GM23338 (cell line): ENCODE measurements at regions not wholly inside any gene's neighbourhood (a gene's known extent, or its start where the extent isn't known, plus 50 kb on each side); places are given as distances from the start of the nearest gene placed in this dataset.

Experiments used
- ATAC-seq: fragments of 200-7000 bp; cut with Tn5 transposase; 3 replicates; pipeline ENCODE4 v1.9.1; 2020
- DNase-seq: peaks from one replicate; pipeline ENCODE4 v3.0.0-alpha.2; 2015; ENCODE audit warnings: low spot score
- H2AFZ ChIP-seq: fragments of 200-600 bp; sonication (generic); 2 replicates; pipeline ENCODE4 v1.8.0; 2016; ENCODE audit warnings: antibody characterized with exemption, mild to moderate bottlenecking, moderate library complexity
- H3F3A ChIP-seq: fragments of 200-600 bp; sonication (generic); replicated peaks from 2 replicates; pipeline ENCODE4 v1.8.0; 2017; ENCODE audit warnings: antibody characterized with exemption, mixed run types, low read depth
- H3K27ac ChIP-seq: fragments of 200-600 bp; sonication (generic); 2 replicates; pipeline ENCODE4 v1.6.1; 2016; ENCODE audit warnings: low read depth
- H3K27me3 ChIP-seq: fragments of 200-600 bp; sonication (generic); 2 replicates; pipeline ENCODE4 v1.8.0; 2016; ENCODE audit warnings: mild to moderate bottlenecking, mixed run types, moderate library complexity; ENCODE audit not compliant: insufficient read depth
- H3K36me3 ChIP-seq: fragments of 200-600 bp; sonication (generic); 2 replicates; pipeline ENCODE4 v1.8.0; 2016; ENCODE audit warnings: mild to moderate bottlenecking; ENCODE audit not compliant: insufficient read depth
- H3K4me1 ChIP-seq: fragments of 200-600 bp; sonication (generic); 2 replicates; pipeline ENCODE4 v1.8.0; 2016; ENCODE audit warnings: mild to moderate bottlenecking, moderate library complexity; ENCODE audit not compliant: insufficient read depth
- H3K4me2 ChIP-seq: fragments of 200-600 bp; sonication (generic); 2 replicates; pipeline ENCODE4 v1.7.1; 2017; ENCODE audit warnings: mixed run types
- H3K4me3 ChIP-seq: fragments of 200-600 bp; sonication (generic); 2 replicates; pipeline ENCODE4 v1.6.1; 2016; ENCODE audit warnings: mixed run types
- H3K79me2 ChIP-seq: fragments of 200-600 bp; sonication (generic); replicated peaks from 2 replicates; pipeline ENCODE4 v1.8.0; 2017; ENCODE audit warnings: mild to moderate bottlenecking; ENCODE audit not compliant: insufficient read depth
- H3K9me2 ChIP-seq: fragments of 200-600 bp; sonication (generic); 2 replicates; pipeline ENCODE4 v1.8.0; 2017; ENCODE audit not compliant: insufficient read depth
- H4K20me1 ChIP-seq: fragments of 200-600 bp; sonication (generic); replicated peaks from 2 replicates; pipeline ENCODE4 v1.8.0; 2017; ENCODE audit warnings: mild to moderate bottlenecking; ENCODE audit not compliant: insufficient read depth
- H3K27ac Mint-ChIP-seq: 2 replicates; pipeline ENCODE4 v1.8.0; 2020; ENCODE audit warnings: inconsistent platforms, mild to moderate bottlenecking, moderate library complexity, mixed read lengths
- H3K27me3 Mint-ChIP-seq: 3 replicates; pipeline ENCODE4 v1.8.0; 2022; ENCODE audit warnings: low read depth, mild to moderate bottlenecking, moderate library complexity, mixed read lengths, inconsistent platforms; ENCODE audit not compliant: insufficient read depth, poor library complexity
- H3K36me3 Mint-ChIP-seq: 3 replicates; pipeline ENCODE4 v1.8.0; 2021; ENCODE audit warnings: low read depth, mild to moderate bottlenecking, inconsistent platforms, moderate library complexity, mixed read lengths
- H3K4me1 Mint-ChIP-seq: 3 replicates; pipeline ENCODE4 v1.8.0; 2020; ENCODE audit warnings: mild to moderate bottlenecking, inconsistent platforms, mixed read lengths
- H3K4me3 Mint-ChIP-seq: 3 replicates; pipeline ENCODE4 v1.8.0; 2021; ENCODE audit warnings: moderate library complexity, mild to moderate bottlenecking, inconsistent platforms, mixed read lengths
- H3K9me3 Mint-ChIP-seq: 3 replicates; pipeline ENCODE4 v1.8.0; 2020; ENCODE audit warnings: moderate library complexity, mild to moderate bottlenecking, inconsistent platforms, mixed read lengths
- CREB1 ChIP-seq: fragments of 250-450 bp; sonication (Bioruptor Pico); IDR thresholded peaks from 2 replicates; pipeline ENCODE4 v1.5.0; 2020; ENCODE audit warnings: low read depth, mild to moderate bottlenecking, moderate library complexity
- CTCF ChIP-seq, 2 experiments: fragments of 200-600 bp in 1 of 2; sonication (generic) in 1 of 2; conservative IDR thresholded peaks; 2 replicates each; pipeline versions ENCODE4 v1.5.1 to v1.6.1; 2016 to 2017; ENCODE audit warnings: antibody characterized with exemption in 2 of 2, low read depth in 2 of 2, mild to moderate bottlenecking in 2 of 2, moderate library complexity in 1 of 2
- ETS1 ChIP-seq: IDR thresholded peaks from 2 replicates; pipeline ENCODE4 v1.6.1; 2016; ENCODE audit warnings: antibody characterized with exemption
- EZH2 ChIP-seq: fragments of 200-600 bp; sonication (generic); IDR thresholded peaks from one replicate; pipeline ENCODE4 v1.8.0; 2017; ENCODE audit warnings: antibody characterized with exemption, mild to moderate bottlenecking, low read depth; ENCODE audit not compliant: unreplicated experiment
- EZH2phosphoT487 ChIP-seq: fragments of 200-600 bp; sonication (generic); IDR thresholded peaks from one replicate; pipeline ENCODE4 v1.8.1; 2018; ENCODE audit warnings: antibody characterized with exemption; ENCODE audit not compliant: unreplicated experiment
- JUNB ChIP-seq: IDR thresholded peaks from one replicate; pipeline ENCODE4 v1.6.1; 2016; ENCODE audit warnings: antibody characterized with exemption; ENCODE audit not compliant: unreplicated experiment
- NANOG ChIP-seq: IDR thresholded peaks from 2 replicates; pipeline ENCODE4 v1.6.1; 2016; ENCODE audit warnings: antibody characterized with exemption, borderline replicate concordance
- POLR2AphosphoS5 ChIP-seq: IDR thresholded peaks from 2 replicates; pipeline ENCODE4 v1.6.1; 2016; ENCODE audit warnings: antibody characterized with exemption, low read depth
- REST ChIP-seq: IDR thresholded peaks from one replicate; pipeline ENCODE4 v1.6.1; 2018; ENCODE audit warnings: antibody characterized with exemption; ENCODE audit not compliant: unreplicated experiment
- STAT1 ChIP-seq: IDR thresholded peaks from one replicate; pipeline ENCODE4 v1.6.1; 2016; ENCODE audit warnings: antibody characterized with exemption; ENCODE audit not compliant: unreplicated experiment
- ZNF114 ChIP-seq: fragments of 250-450 bp; sonication (Bioruptor Pico); IDR thresholded peaks from 2 replicates; pipeline ENCODE4 v1.5.0; 2020; ENCODE audit warnings: mild to moderate bottlenecking, moderate library complexity
- ZNF331 ChIP-seq: fragments of 250-450 bp; sonication (Bioruptor Pico); IDR thresholded peaks from 2 replicates; pipeline ENCODE4 v1.5.0; 2020; ENCODE audit warnings: low read depth, mild to moderate bottlenecking, moderate library complexity
- ZNF462 ChIP-seq: fragments of 250-450 bp; sonication (Bioruptor Pico); IDR thresholded peaks from 2 replicates; pipeline ENCODE4 v1.5.0; 2020; ENCODE audit warnings: mild to moderate bottlenecking, moderate library complexity

- H3K27ac ChIP-seq: no peak overlapping the region
These were observed 318.4 kb upstream of the ATP2B1 start for GRCh38 chr12:90027041-90027440.

More at GRCh38 chr12:90027041-90027440, 318.4 kb upstream of the ATP2B1 start:
- no peaks in the 10 kb centered on the region for H3K4me1 Mint-ChIP-seq
- H3K4me2 ChIP-seq: no peak overlapping the region
- H3K36me3 Mint-ChIP-seq: no peaks in the 10 kb centered on the region
- no peak overlapping the region for H3K4me3 ChIP-seq
- no peak overlapping the region for H2AFZ ChIP-seq
- no peaks in the 10 kb centered on the region for H4K20me1 ChIP-seq
- H3K36me3 ChIP-seq: no peaks in the 10 kb centered on the region
- no peak overlapping the region for H3K27ac Mint-ChIP-seq
- H3K27me3 Mint-ChIP-seq: peaks cover 3% of the 10 kb centered on the region
- DNase-seq (no peak), ATAC-seq (no peak)
- H3K79me2 ChIP-seq: no peaks in the 10 kb centered on the region
- H3K9me2 ChIP-seq: no peaks in the 10 kb centered on the region
- no peaks in the 10 kb centered on the region for H3K9me3 Mint-ChIP-seq
- H3K27me3 ChIP-seq: no peaks in the 10 kb centered on the region
- no peak overlapping the region for H3K4me3 Mint-ChIP-seq
- H3F3A ChIP-seq: no peaks in the 10 kb centered on the region
- H3K4me1 ChIP-seq: no peaks in the 10 kb centered on the region
- no peak for TF ChIP-seq ZNF462 (CRISPR knock-in tag)
- no peak for TF ChIP-seq EZH2
- no peak for TF ChIP-seq CREB1 (CRISPR knock-in tag)
- no peak for TF ChIP-seq ZNF331 (CRISPR knock-in tag)
- no peak for TF ChIP-seq JUNB
- TF ChIP-seq REST: no peak
- TF ChIP-seq NANOG: no peak
- no peak for TF ChIP-seq EZH2phosphoT487
- no peak for TF ChIP-seq STAT1
- TF ChIP-seq CTCF (conservative IDR thresholded peaks at IDR 0.05; ENCODE audit: low read depth in 2 of 2): no peak
- TF ChIP-seq ZNF114 (CRISPR knock-in tag): no peak
- TF ChIP-seq ETS1: no peak
- no peak for TF ChIP-seq POLR2AphosphoS5
